HG02973 (cell line): ENCODE measurements at regions not wholly inside any gene's neighbourhood (a gene's known extent, or its start where the extent isn't known, plus 50 kb on each side); places are given as distances from the start of the nearest gene placed in this dataset.

Experiments used
- ATAC-seq: cut with Tn5 transposase; IDR thresholded peaks from one replicate; pipeline ENCODE4 v1.9.1; 2021; ENCODE audit warnings: moderate library complexity; ENCODE audit not compliant: unreplicated experiment

DNA sequence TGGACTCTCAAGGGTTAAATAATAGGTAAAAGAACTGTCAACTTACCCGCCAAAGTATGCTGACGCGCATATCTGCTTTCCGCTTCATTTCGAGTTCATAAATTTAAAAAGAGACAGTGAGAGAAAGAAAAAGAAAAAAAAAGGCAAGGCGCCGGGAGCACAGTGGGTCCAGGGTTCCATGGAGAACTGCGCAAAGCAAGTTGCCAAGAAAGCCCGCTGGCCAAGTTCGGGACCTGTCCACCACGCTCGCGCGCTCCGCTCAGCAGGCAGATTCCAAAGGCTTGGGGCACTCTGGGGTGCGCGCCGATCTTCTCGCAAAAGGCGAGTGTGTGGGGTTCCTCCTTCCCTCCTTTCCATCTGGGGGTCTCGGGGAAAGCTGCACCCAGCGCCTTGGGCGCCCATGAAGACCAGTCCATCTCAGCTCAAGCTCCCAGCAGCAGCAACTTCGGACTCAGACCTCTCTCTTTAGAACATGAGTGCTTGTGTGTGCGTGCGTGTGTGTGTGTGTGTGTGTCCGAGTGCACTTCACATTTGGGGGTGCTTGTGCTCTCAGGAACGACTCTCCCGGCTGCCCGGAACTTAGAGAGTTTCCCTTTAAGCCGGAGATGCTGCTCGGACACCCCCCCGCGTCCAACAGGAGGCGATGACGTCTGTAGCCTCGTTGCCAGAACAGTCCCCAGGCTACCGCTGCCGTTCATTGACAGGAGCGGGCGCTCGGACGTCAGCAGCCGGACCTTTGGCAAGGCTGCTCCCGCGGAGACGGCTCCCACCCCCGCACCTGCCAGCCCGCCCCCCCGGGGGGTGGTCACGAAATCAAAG lies 180.0 kb downstream of the TBXT start:
- ATAC-seq = no peak

DNA sequence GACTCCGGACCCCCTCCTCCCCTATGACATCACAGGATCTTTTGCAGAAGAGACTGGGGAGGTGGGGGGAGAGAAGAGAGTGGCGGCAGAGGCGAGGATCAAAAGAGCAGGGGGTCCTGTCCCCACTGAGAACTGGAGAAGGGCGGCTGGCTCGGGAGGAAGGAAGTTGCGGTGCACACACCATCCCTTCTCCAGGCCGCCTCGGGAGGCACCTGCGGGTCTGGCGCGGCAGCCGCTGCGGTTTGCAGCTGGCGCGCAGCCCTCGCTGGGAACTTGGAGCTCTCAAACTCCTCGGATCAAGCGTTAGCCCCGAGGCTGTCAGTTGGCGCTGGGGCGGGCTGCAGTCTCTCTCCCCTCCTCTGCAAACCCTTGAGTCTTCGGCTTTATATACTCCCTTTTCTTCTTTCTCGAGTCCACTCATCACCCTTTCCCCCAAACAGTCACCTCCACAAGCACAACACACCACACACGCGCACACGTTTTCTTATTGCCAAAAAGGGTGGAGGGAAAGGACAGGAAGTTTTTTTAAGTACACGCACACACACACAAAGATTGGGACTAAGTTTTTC lies 180.7 kb downstream of the TBXT start:
- ATAC-seq = no peak

DNA sequence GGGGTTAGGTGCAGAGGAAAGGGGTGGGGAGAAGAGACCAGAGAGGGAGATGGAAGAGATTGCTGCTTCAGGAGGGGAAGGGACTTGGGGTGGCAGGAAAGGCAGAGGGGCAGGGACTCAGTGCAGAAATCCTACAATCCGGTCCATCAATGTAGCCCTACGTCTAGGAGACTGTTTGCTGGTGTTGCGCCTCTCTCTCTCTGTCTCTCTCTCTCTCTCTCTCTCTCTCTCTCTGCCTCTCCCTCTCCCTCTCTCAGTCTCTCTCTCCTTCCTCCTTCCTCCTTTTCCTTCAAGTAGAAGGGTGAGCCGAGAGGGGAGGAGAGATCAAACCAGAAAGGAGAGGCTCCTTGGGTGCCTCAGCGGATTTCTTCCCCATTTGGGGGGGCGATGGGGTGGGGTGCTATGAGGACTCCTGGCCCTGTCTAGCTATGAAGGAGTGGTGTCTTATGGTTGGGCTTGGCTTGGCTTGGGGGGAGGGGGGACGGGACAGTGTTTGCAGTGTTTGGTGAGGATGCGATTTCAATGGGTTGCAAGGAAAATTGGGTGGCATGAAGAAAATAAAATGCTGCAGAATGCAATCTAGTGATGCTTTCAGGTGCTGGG lies 181.2 kb downstream of the TBXT start:
- ATAC-seq = no peak

DNA sequence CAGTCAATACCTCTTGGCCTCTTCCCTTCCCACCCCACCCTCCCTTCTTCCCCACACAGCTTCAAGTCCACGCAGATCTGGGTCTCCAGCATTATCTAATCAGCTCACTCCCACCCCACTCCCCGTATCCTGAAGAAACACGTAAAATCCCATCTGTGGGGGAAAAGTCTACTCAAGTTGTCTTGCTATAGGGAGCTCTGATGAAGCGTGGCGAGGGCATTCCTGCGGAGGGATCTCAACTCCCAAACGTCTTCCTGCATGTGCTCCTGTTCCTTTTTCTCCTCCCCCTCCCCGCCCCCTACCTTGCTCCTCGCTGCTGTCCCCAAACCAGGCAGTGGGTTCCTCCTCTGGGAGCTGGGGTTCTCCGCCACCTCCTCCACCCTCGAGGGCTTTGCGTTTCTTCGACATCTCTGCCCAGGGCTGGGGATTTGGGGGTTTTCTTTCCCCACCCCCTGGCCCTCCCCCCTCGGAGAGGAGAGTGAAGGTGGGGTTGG lies 181.8 kb downstream of the TBXT start:
- no peak for ATAC-seq

DNA sequence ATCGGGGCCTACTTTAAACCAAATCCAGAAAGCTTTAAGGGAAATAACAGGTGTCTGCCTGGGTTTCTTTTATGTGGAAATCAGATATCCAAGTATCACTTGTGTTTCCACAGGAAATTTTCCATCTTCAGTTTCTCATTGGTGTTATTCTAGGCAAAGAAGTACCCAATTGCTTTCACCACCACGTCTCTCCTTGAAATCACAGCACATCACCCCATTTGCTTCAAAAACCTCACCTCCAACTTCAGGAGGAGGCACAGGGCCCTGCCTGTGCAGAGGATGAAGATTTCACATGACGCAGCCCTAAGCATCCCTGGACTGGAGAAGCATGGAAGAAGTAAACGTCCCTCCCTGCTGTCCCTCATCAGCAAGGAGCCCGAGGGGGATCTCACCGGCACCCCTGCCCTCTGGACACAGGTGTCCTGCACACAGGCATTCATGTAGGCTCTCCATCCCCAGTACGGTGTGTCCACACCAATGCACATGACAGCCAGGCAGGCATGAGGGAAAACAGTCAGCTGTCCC lies 182.3 kb downstream of the TBXT start:
- no peak for ATAC-seq

DNA sequence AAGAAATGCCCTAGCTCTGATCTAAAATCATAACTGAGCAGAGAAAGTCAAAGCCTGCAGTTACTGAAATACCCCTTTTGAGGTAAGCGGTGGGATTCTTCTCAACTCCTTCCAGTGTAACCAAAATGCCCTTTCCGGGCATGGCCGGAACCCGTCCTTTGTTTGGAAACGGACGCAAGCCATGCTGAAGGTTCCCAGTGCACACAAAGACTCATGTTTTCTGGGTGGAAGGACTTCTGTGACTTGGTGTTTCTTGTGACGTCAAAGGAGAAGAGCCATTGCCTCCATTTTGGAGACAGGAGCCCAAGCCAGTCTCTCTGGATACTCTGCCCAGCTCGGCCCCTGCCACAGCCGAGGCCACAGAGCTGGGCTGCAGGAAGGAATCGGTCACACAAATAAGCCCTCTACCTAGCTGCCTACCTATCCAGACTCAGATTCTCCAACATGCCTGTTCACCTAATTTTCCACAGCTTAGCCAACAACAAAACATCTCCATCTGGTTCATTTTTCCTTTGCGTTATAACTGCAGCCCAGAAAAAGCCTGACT lies 182.8 kb downstream of the TBXT start:
- no peak for ATAC-seq

DNA sequence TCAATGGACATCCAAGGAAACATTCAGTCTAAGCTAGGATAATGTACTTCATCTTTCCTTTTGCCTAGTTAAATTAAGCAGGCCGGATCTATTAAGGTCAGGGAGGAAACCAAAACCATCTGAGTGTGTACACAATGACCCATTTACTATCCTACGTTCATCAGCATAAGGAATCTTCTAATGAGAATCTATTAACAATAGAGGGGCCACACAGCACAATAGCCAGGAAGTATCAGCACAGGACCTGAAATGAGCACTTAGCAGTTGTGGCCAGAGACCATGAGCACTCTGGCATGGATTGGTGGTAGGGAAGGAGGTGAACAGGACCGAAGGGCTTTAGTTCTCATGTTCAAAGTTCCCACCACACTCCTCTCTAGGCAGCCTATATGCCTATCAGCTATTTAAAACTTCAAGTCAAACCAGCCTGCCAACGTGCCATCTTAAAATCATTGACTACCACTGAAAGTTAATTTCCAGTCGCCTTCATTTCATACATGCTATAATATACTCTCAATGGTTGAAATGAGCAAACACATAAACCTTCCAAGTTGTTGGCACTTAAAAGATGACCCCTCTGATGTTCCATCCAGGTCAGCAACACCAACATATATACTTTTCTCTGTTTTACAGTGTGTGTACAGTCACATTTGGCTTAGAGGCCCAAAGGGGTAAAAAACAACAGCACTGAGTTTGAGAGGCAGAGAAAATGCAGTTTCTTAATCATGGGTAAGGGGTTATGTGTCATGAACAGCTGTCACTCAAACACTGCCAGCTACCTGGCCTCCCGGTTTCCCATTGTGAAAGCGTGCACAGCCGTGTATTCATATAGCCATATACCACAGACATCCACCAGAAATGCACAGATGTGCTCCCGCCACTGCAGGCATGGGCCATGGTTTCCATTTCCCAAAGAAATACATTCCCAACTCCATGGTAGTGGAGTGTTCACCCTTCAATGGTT lies 184.3 kb downstream of the TBXT start:
- no peak for ATAC-seq

DNA sequence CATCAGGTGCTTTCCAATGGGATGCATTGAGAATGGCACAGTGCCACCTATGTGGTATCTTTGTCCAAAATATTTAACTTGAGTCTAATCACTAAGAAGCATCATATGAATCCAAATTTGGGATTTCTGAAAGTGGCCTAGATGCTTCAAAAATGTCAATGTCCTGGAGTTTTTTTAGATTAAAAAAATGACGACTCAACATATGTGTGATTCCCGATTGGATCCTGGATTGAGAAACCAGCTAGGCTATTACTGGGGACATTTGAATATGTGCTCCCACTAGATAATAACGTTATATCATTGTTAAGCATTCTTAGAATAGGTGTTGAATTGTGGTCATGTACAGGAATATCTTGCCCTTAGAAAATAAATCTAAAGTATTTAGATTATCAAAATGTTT lies 189.2 kb downstream of the TBXT start:
- no peak for ATAC-seq

DNA sequence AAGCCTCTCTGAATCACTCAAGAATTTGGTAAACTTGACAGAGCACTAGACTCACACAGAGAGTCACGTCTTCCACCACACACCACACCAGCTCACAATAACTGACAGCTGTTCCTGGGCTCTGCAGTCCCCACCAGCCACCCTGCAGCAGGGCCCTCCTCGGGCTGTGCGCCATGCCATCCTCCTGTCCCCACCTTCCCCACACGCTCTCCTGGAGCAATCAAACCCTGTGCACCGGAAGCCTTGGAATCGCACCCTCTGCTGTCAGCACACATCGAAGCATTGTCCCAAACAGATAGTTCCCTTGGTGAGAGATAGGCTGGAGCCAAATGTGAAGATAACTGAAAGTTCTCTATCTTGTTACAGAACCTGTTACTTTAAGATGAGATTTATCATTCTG lies 191.0 kb downstream of the TBXT start:
- no peak for ATAC-seq

DNA sequence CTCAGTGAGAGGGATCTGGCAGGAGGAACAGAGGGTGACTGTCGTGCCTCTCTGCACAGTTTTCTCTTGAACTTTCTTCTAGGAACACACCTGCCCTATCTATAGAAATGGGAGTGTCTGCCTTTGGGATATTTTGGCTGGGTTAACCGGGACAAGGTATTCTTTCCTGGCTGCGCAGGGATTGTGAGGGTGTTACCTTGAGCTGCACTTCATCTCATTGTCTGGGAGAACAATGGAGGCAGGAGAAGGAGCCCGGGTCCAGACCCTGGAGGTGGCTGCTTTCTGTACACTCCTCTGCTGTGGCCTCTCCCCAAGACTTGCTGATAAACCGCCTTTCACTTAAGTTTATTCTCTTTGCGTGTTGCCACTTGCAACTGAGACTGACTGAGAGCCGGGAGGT lies 192.8 kb downstream of the TBXT start:
- ATAC-seq = no peak

DNA sequence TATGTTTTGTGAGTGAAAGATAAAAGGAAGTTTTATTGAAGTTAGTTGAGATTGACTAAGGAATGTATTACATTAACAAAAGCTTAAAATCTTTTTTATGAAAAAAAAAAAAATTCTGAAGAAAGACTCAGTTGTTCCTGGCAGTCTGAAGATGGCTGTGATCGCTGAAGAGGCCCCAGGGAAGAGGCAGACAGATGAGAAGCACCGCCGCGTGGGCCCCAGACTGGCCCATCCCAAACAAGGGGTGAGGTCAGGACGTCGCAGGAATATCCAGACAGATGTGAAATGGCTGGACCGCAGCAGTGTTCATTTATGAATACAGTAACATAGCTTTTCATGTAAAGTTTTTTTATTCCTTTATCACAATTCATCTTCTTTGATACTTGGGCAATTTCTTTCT lies 194.2 kb downstream of the TBXT start:
- ATAC-seq = no peak

DNA sequence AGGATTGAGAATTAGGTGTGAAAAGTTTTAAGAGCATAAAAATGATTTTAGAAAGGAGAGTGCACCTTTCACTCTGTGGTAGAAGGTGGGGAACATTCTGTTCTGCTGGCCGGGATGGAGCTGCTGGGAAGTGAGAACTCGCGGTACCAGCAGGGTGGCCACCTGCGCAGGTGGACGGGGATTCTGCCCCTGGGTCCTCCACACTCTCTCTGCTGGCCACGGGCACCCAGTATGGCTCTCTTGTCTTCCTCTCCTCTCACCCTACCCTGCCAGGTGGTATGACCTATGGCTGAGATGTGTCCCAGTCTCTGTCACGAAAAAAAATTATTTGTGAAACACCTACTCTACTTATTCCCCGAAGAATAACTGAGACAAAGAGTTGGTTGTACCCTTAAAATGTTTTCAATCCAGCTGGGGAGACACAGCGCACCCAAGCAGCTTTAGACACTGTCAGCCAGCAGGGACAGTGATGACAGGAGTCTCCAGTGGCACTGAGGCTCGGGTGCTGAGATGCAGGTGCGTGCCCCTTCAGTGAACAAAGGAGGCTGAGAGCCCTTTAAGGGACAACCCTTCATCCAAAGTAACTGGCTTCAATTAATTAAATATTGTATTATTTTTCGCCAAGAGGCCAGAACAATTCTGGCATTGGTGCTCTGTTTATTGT lies 195.4 kb downstream of the TBXT start:
- no peak for ATAC-seq

DNA sequence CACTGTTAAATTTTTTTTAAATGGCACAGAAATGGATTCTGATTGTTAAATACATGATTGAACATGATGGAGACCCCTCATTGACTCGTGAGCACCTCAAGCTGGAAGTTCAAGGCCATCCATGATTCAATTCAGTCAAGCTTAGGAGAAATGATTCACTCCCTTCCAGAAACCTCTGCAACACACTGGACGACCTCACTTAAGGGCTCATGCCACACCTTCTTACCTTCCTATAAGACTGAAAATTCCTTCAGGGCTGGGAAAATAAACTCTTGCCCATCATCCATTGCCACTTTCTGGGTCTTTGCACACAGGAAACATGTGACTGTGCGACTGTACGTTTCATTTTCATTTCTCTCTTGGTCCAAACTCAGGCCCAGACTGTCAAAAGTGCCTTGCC lies 196.4 kb downstream of the TBXT start:
- no peak for ATAC-seq

DNA sequence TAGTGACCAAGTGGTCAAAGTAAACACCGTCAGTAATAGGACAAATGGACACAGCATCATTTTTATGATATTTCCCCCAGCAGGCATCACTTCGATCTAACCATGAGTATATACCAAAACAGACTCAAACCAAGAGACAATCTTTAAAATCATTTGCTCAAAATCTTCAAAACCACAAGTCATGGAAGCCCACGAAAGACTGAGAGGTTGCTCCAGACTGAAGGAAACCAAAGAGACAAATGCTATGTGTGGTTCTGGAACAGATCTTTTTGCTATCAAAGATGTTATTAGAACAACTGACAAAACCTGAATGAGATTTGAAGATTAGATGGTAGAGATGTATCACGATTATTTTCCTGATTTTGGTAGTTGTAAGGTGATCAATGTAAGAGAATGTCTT lies 197.7 kb downstream of the TBXT start:
- no peak for ATAC-seq

DNA sequence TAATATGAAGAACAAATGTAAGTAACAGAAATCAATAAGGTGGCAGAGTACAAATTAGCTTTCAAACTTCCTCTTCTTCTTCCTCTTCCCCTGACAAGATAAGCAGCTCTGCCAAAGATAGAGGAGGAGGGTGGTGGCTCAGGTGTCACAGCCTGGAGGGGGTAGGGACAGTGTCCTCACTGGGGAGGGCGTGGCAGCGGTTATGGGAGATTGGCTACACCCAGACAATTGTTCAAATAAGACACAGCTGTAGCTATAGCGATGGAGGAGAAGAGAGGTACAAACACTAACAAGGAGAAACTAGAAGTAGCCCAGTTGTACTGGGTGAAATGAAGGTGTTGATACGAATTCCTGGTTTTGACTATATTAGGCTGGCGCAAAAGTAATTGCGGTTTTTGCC lies 198.5 kb downstream of the TBXT start:
- ATAC-seq = no peak

DNA sequence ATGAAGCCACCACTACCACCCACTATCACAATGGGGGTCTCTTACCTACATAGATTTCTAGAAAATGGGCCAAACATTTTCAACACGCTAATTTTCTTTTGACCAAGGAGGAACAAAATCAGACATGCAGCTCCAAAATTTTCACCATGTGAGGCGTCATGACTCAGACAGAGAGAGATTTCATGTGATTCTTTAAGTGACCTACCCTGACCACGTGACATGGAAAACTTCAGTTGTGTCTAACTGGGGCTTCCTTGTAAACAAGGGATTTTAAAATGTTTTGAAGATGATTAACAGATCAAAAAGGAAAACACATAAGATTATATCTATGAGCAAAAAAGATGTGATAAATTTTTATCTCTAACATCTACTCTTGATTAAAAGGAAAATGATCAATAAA lies 199.2 kb downstream of the TBXT start:
- no peak for ATAC-seq

DNA sequence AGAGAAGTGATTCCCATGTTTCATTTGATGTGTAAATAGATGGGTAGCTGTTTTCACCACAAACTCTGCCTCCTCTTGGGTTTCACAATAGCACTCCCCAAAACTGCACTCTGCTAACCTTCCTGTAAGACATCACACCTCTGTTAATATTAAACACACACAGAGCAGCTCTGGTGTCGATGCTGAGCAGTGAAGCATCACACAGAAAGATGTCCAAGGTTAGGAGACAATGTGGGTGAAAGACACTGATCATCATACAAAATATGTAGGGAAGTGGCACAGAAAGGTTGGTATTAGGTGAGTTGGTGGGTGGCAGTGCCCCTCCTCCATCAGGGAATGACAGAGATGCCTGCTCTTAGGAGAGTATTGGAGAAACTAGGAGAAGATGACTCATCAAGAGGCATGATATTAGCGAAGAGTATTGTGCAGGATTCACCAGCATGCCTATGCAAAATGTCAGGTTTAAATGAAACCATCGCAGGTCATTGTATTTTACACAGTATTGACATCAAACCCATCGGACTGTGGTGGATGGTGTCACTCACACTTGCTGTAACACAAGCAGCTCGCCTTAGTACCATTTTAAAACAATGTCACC lies 199.7 kb downstream of the TBXT start:
- no peak for ATAC-seq

DNA sequence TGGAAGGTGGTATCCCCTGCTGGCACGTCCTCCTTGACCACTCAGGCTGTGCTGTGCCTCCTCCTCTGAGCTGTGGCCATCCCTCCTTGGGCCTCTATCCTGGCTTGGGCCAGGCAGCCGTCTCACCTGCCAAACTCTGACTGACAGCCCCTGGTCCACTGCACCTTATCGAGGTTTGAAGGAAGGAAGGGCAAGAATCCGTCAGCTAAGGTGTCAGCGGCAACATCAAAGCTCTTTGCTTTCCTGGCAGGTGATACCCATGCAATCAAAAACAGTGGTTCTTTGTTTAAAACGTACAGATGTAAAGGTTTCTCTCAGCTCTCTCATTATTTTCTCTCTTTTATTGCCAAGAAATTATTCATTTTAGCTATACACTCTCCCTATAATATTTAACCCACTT lies 203.9 kb downstream of the TBXT start:
- no peak for ATAC-seq

DNA sequence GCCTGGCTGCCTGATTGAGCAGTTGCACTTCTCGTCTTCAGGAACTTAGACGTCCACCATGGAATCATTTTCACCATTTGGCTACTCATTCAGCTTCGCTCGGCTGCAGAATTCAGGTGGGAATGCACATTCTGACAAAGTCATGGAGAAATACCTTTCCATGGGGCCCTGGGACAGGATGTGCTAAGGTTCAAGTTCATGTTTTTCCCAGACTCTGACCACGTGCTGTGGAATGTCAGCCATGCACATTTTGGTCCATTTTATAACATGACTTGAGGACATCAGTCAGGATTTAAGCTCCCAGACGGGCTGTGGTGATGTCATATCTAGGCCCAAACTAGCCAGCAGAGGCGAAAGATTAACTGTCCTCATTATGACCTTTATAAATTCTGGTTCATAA lies 205.3 kb downstream of the TBXT start:
- ATAC-seq = no peak

DNA sequence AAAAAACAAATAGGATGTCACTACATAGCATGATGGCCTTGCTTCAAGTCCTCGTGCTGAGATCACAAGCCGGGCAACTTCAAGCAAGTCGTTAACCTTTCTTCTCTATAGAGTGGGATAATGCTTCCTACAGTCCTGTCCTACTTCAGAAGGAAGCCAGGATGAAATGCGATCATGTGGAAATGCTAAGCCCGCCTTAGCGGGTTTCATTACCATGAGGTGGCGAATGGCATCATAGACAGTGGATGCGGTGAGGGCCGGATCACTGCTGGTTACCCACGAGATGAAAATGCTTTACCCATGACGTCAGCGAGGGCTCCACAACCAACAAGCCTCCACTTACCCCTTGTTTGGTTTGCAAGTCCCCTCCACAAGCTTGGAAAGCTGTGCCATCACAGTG lies 206.4 kb downstream of the TBXT start:
- no peak for ATAC-seq
